UCSD-AML1 (cell line): ENCODE measurements at regions not wholly inside any gene's neighbourhood (a gene's known extent, or its start where the extent isn't known, plus 50 kb on each side); places are given as distances from the start of the nearest gene placed in this dataset.
A peak's percentile ranks its signal among the peaks of the same experiment; 100 is the strongest.

Source experiments
- DNase-seq: peaks from one replicate; lab custom pipeline; 2025; ENCODE audit not compliant: unreplicated experiment; lab: John Stamatoyannopoulos, UW

- DNase-seq, result no peak
These were observed 69.7 kb upstream of the TAF11L2 start for GRCh38 chr5:17428176-17428800.

- no peak for DNase-seq
These were observed 68.7 kb upstream of the TAF11L2 start for GRCh38 chr5:17429353-17429752.

- no peak for DNase-seq
These were observed 67.8 kb upstream of the TAF11L2 start for GRCh38 chr5:17430241-17430640.

GRCh38 chr5:17431272-17432050 lies 66.6 kb upstream of the TAF11L2 start:
- no peak for DNase-seq

GRCh38 chr5:17432569-17432968 lies 65.5 kb upstream of the TAF11L2 start:
- DNase-seq, result no peak

GRCh38 chr5:17433406-17433805 lies 64.6 kb upstream of the TAF11L2 start:
- no peak for DNase-seq

GRCh38 chr5:17434982-17435381 lies 63.0 kb upstream of the TAF11L2 start:
- no peak for DNase-seq

- no peak for DNase-seq
These were observed 61.7 kb upstream of the TAF11L2 start for GRCh38 chr5:17436350-17436749.

- peak; percentile 29 for DNase-seq
These were observed 61.2 kb upstream of the TAF11L2 start for GRCh38 chr5:17436761-17437221.

- no peak for DNase-seq
These were observed 60.0 kb upstream of the TAF11L2 start for GRCh38 chr5:17438027-17438426.

GRCh38 chr5:17439956-17440355 lies 58.1 kb upstream of the TAF11L2 start:
- DNase-seq, result no peak

- DNase-seq, result no peak
These were observed 57.3 kb upstream of the TAF11L2 start for GRCh38 chr5:17440766-17441165.

GRCh38 chr5:17441351-17441750 lies 56.7 kb upstream of the TAF11L2 start:
- DNase-seq, result no peak

- DNase-seq, result no peak
These were observed 54.5 kb upstream of the TAF11L2 start for GRCh38 chr5:17443333-17444130.

- DNase-seq, result no peak
These were observed 53.5 kb upstream of the TAF11L2 start for GRCh38 chr5:17444496-17444895.

- DNase-seq, result no peak
These were observed 52.8 kb upstream of the TAF11L2 start for GRCh38 chr5:17445185-17445584.
